Suprapubic skin (tissue), 4 donors: ENCODE measurements at regions not wholly inside any gene's neighbourhood (a gene's known extent, or its start where the extent isn't known, plus 50 kb on each side); places are given as distances from the start of the nearest gene placed in this dataset.

Experiments
- POLR2A ChIP-seq, 2 donors: fragments of 450-650 bp; IDR thresholded peaks; one replicate each; pipeline ENCODE4 v1.6.1; 2017; ENCODE audit warnings: antibody characterized with exemption in 2 of 2, mild to moderate bottlenecking in 2 of 2, moderate library complexity in 2 of 2
- POLR2AphosphoS5 ChIP-seq, 3 donors: sonication (generic); formaldehyde crosslinking; IDR thresholded peaks; one replicate each; pipeline ENCODE4 v1.6.1; 2017; ENCODE audit warnings: antibody characterized with exemption in 3 of 3
- TF ChIP-seq, protein P1 (sequence below), 2 donors: fragments of 200-600 bp in 1 of 2; fragments of 450-650 bp in 1 of 2; sonication (generic) in 1 of 2; IDR thresholded peaks; one replicate each; pipeline ENCODE4 v1.5.1; 2016 to 2019; ENCODE audit warnings: antibody characterized with exemption in 2 of 2, mild to moderate bottlenecking in 1 of 2, moderate library complexity in 1 of 2

DNA sequence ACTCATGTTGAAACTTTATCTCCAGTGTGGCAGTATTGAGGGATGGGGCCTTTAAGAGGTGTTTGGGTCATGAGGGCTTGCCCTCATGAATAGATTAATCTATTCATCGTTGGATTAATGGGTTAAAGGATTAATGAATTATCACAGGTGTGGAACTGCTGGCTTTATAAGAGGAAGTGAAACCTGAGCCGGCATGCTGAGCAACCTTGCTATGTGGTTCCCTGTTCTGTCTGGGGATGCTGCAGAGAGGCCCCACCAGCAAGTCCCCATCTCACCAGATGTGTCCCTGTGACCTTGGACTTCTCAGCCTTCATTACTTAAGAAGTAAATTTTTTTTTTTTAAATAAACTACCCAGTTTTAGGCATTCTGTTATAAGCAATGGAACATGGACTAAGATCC lies 109.6 kb downstream of the DYRK2 start:
- no peak for TF ChIP-seq POLR2A (IDR thresholded peaks at IDR 0.05)
- TF ChIP-seq, protein P1, sequence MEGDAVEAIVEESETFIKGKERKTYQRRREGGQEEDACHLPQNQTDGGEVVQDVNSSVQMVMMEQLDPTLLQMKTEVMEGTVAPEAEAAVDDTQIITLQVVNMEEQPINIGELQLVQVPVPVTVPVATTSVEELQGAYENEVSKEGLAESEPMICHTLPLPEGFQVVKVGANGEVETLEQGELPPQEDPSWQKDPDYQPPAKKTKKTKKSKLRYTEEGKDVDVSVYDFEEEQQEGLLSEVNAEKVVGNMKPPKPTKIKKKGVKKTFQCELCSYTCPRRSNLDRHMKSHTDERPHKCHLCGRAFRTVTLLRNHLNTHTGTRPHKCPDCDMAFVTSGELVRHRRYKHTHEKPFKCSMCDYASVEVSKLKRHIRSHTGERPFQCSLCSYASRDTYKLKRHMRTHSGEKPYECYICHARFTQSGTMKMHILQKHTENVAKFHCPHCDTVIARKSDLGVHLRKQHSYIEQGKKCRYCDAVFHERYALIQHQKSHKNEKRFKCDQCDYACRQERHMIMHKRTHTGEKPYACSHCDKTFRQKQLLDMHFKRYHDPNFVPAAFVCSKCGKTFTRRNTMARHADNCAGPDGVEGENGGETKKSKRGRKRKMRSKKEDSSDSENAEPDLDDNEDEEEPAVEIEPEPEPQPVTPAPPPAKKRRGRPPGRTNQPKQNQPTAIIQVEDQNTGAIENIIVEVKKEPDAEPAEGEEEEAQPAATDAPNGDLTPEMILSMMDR (IDR thresholded peaks at IDR 0.05) = no peak
- TF ChIP-seq POLR2AphosphoS5 (IDR thresholded peaks at IDR 0.05) = no peak
